Mucosa of rectum (tissue), 2 donors: ENCODE measurements at regions not wholly inside any gene's neighbourhood (a gene's known extent, or its start where the extent isn't known, plus 50 kb on each side); places are given as distances from the start of the nearest gene placed in this dataset.

ENCODE experiments used
- H3K27ac ChIP-seq, 2 donors: one replicate each; pipeline ENCODE4 v1.7.0; 2013; ENCODE audit warnings: inconsistent platforms in 2 of 2, low read depth in 2 of 2, low read length in 2 of 2
- H3K27me3 ChIP-seq, 2 donors: one replicate each; pipeline ENCODE4 v1.7.0; 2013; ENCODE audit warnings: low read length in 2 of 2; ENCODE audit not compliant: control insufficient read depth in 2 of 2, insufficient read depth in 2 of 2
- H3K36me3 ChIP-seq, 2 donors: one replicate each; pipeline ENCODE4 v1.7.0; 2013; ENCODE audit warnings: low read length in 2 of 2; ENCODE audit not compliant: control insufficient read depth in 2 of 2, insufficient read depth in 2 of 2
- H3K4me1 ChIP-seq, 2 donors: one replicate each; pipeline ENCODE4 v1.7.0; 2013; ENCODE audit warnings: low read length in 2 of 2, mild to moderate bottlenecking in 1 of 2; ENCODE audit not compliant: control insufficient read depth in 2 of 2, insufficient read depth in 2 of 2
- H3K4me3 ChIP-seq, 2 donors: one replicate each; pipeline ENCODE4 v1.7.0; 2013; ENCODE audit warnings: low read length in 2 of 2
- H3K9ac ChIP-seq, 2 donors: one replicate each; pipeline ENCODE4 v1.7.0; 2013; ENCODE audit warnings: low read length in 2 of 2, low read depth in 1 of 2, mild to moderate bottlenecking in 1 of 2
- H3K9me3 ChIP-seq, 2 donors: one replicate each; pipeline ENCODE4 v1.7.0; 2013; ENCODE audit warnings: low read length in 2 of 2; ENCODE audit not compliant: control insufficient read depth in 2 of 2
- donor health status: healthy.
- donor health status: Normal muscosa, but diverticular disease.

DNA sequence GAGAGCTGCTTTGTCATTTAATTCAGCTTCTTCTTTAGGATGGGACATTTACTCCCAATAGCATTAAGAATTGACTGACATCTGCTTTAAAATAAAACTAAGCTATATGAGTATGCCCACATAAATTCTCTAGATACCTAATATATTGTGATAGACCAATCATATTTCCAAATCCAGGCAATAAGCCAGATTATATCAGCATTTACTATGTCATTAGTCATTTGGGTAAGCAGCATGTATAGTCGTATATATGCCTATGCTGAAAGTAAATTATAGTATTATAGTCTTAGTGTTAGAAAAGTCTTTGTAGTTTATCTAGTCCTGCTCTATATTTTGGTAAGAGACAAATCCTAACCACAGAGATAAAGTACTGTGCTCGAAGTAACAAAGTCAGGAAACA lies 958.1 kb downstream of the KCNJ2 start:
- no peaks in the 10 kb centered on the region for H3K9me3 ChIP-seq
- H3K4me3 ChIP-seq = no peak overlapping the region
- H3K36me3 ChIP-seq = no peaks in the 10 kb centered on the region
- no peaks in the 10 kb centered on the region for H3K4me1 ChIP-seq
- H3K27ac ChIP-seq = no peak overlapping the region
- H3K9ac ChIP-seq = no peak overlapping the region
- H3K27me3 ChIP-seq = no peaks in the 10 kb centered on the region

DNA sequence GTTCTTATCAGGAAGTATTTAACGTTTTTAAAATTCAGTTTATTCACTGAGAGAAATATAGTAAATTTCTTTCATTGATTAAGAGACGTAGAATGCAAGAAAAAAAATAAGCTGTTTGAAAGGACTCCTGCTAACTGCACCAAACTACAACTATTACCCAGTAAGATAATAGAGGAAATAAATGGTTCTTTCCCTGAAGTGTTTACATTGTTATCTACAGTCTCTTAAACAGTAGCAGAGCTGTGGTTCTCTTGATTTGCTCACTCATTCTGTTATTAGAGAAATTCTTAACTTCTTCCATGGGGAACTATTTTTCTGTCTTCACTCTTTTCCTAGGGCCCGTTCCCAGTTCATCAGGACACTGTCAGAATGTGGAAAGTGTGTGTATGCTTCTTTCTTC lies 973.0 kb downstream of the KCNJ2 start:
- H3K9ac ChIP-seq = no peak overlapping the region
- no peak overlapping the region for H3K4me3 ChIP-seq
- H3K27ac ChIP-seq = no peak overlapping the region
- H3K4me1 ChIP-seq = no peaks in the 10 kb centered on the region
- no peaks in the 10 kb centered on the region for H3K27me3 ChIP-seq
- no peaks in the 10 kb centered on the region for H3K36me3 ChIP-seq
- H3K9me3 ChIP-seq = no peaks in the 10 kb centered on the region

DNA sequence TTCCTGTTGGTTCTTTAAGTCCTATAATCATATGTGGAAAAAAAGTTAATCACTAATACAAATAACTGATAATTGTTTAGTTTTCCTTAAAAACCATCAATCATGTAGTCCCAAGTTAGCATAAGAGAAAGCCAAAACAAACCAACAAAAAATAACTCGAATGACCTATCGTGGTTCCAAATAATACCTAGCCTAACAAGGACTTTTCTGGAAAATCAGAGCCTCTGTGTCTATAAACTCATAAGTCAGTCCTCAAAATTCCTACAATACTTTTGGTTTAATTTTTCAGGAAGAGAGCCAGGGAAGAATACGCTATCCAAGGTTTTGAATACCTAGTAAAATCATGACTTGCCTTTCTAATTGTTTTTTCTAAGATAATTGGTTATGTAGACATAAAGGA lies 975.3 kb upstream of the SOX9 start:
- Histone ChIP-seq H3K4me3 (no peak overlapping the region), H3K9me3 (no peaks in the 10 kb centered on the region), H3K36me3 (no peaks in the 10 kb centered on the region)

DNA sequence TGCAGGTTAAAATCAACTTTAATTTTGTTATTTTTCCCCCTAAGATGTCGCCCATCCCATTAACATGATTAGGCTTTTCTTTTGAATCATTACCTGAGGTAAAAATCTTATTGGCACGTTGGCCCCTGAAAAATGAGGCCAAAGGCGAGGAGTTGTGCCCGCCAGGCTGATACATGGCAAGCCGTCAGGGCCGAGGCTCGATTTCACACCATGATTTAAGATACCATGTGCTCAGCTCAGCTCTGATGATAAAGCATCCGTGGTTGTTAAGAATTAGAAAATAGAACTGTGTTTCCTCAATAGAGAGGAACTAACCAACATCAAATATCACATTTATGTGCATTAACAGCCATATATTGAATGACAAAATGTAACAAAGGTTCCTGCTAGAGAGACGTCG lies 972.9 kb upstream of the SOX9 start:
- H3K27ac ChIP-seq = no peak overlapping the region
- no peaks in the 10 kb centered on the region for H3K9me3 ChIP-seq
- no peak overlapping the region for H3K9ac ChIP-seq
- no peaks in the 10 kb centered on the region for H3K36me3 ChIP-seq
- no peaks in the 10 kb centered on the region for H3K27me3 ChIP-seq
- no peak overlapping the region for H3K4me3 ChIP-seq
- no peaks in the 10 kb centered on the region for H3K4me1 ChIP-seq

More for the DNA sequence above, 975.3 kb upstream of the SOX9 start:
- no peaks in the 10 kb centered on the region for H3K4me1 ChIP-seq
- no peaks in the 10 kb centered on the region for H3K27me3 ChIP-seq
- no peak overlapping the region for H3K9ac ChIP-seq
- H3K27ac ChIP-seq = no peak overlapping the region

DNA sequence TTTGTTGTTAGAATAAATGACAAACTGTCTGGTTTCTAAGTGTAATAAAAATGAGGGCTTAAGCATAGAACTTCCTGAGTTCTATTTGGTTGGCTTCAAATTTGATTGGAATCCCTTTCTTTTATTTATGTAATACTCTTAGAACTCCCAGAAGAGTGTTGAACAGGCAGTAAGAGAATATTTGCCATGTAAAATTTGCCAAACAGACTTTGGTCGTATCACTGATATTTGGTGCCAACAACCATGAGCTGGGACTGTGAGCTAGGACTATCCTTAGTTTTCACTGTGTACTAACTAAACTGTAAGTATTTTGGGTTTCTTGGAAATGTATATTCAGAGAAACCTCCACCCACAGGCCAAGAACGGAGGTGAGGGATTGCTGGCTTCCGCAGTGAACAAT lies 971.2 kb upstream of the SOX9 start:
- Histone ChIP-seq H3K4me1 (no peaks in the 10 kb centered on the region), H3K9ac (no peak overlapping the region), H3K27ac (no peak overlapping the region), H3K36me3 (no peaks in the 10 kb centered on the region), H3K27me3 (no peaks in the 10 kb centered on the region), H3K9me3 (no peaks in the 10 kb centered on the region), H3K4me3 (no peak overlapping the region)

DNA sequence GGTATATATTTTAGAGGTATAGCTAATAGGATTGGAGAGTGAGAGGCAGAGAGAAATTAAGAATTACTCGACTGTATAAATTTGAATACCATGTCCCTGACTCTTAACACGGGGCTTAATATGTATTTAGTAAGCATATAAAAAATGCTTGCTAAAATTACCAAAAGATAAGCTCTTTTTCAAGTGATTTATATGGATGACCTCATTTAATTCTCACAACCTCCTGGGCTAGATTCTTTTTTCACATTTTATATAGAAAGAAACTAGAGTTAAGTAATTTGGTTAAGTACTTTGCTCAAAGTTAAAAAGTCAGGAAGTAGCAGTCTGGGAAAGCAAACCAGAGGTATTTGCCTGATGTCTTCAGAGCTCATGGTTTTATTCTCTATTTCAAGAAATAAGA lies 963.5 kb upstream of the SOX9 start:
- Histone ChIP-seq H3K9ac (no peak overlapping the region), H3K36me3 (no peaks in the 10 kb centered on the region), H3K27me3 (no peaks in the 10 kb centered on the region), H3K9me3 (no peaks in the 10 kb centered on the region), H3K4me1 (no peaks in the 10 kb centered on the region), H3K27ac (no peak overlapping the region), H3K4me3 (no peak overlapping the region)

DNA sequence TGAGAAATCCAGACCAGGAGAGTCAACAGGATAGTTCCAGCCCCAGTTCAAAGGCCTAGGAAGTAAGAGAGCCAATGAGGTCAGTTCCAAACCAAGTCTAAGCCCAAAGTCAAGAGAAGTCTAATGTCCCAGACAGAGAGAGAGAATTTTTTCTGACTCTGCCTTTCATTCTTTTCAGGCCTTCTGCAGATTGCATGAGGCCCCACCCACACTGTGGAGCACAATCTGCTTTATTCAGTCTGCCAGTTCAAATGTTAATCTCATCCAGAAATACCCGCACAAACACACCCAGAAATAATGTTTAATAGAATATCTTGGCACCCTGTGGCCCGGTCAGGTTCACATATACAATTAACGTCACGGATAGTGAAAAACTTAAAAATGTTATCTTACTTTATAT lies 962.4 kb upstream of the SOX9 start:
- Histone ChIP-seq H3K9ac (no peak overlapping the region), H3K27ac (no peak overlapping the region)

DNA sequence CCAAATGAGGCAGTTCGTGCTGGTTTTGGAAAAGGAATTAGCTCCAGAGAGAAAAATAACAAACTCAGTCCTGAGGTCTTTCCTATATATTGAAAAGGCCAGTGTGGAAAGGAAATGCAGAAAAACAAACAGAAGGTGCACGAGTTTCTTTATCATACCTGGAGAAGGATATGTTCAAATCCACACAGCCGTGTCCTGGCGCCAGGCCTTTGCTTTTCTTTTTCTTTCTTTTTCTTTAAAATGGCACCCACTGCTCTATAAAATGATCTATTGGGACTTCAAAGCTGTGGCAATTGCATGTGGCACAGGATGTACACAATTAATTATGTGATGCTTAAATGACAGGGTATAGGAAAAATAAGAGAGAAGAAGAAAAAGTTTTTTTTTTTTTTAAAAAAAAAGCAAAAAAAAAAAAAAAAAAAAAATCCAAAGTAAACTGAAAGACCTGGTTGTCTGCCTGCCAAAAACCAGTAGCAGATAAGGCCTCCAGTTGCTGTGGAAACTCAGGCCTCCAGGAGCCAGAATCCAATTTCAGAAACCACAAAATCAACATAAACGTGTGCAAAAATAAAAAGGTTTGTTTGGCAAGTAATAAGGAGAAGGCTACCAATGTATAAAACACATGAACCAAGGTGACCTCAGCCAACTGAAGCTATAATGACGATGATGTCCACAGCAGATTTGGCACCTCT lies 957.6 kb upstream of the SOX9 start:
- H3K27ac ChIP-seq = no peak overlapping the region
- peaks cover 3% of the 10 kb centered on the region in 2 donors for H3K27me3 ChIP-seq
- H3K4me1 ChIP-seq = peaks cover 0 to 2% of the 10 kb centered on the region in 2 donors
- H3K9ac ChIP-seq = no peak overlapping the region
- no peak overlapping the region for H3K4me3 ChIP-seq
- no peaks in the 10 kb centered on the region for H3K36me3 ChIP-seq
- H3K9me3 ChIP-seq = no peaks in the 10 kb centered on the region

More for the DNA sequence above, 962.4 kb upstream of the SOX9 start:
- no peak overlapping the region for H3K4me3 ChIP-seq
- H3K4me1 ChIP-seq = no peaks in the 10 kb centered on the region
- H3K36me3 ChIP-seq = no peaks in the 10 kb centered on the region
- H3K9me3 ChIP-seq = no peaks in the 10 kb centered on the region
- no peaks in the 10 kb centered on the region for H3K27me3 ChIP-seq

DNA sequence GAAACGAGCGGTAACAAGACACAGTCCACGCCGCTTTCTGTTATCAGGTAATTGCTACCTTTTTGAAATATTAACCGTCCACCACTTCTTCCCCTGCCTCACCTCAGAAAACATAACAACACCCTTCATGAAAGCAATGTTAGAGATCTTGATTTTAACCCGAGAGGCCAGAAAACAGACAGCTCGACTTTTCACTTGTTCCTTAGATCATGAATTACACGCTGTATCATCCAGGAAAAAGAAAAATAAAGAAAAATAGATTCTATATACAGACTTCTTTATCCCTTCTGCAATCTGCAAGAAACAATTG lies 957.1 kb upstream of the SOX9 start:
- H3K9me3 ChIP-seq = no peaks in the 10 kb centered on the region
- H3K4me3 ChIP-seq = no peak overlapping the region
- no peak overlapping the region for H3K9ac ChIP-seq
- peaks cover 3% of the 10 kb centered on the region in 2 donors for H3K27me3 ChIP-seq
- H3K27ac ChIP-seq = no peak overlapping the region
- H3K4me1 ChIP-seq = peaks cover 0 to 2% of the 10 kb centered on the region in 2 donors
- H3K36me3 ChIP-seq = no peaks in the 10 kb centered on the region

DNA sequence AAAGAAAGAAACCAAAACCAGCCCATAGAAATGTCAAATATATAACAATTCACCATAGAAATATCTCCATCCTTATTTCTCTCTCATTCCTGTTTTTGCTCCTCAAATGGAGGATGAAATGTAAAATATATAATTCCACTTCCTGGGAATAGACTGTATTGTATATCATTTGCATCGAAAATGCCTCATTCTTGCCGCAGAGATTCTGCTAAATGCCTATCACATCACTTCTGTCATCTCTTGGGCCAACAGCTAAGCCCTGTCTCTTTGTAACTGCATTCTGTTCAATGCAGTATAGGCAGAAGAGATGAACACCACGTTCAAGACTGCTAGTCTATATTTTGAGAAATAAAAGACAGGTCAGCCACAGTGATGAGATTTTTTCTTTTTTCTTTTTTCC lies 956.3 kb upstream of the SOX9 start:
- peaks cover 3% of the 10 kb centered on the region in 2 donors for H3K27me3 ChIP-seq
- H3K9ac ChIP-seq = no peak overlapping the region
- H3K9me3 ChIP-seq = no peaks in the 10 kb centered on the region
- H3K4me3 ChIP-seq = no peak overlapping the region
- H3K4me1 ChIP-seq = peaks cover 0 to 2% of the 10 kb centered on the region in 2 donors
- H3K36me3 ChIP-seq = no peaks in the 10 kb centered on the region
- no peak overlapping the region for H3K27ac ChIP-seq

DNA sequence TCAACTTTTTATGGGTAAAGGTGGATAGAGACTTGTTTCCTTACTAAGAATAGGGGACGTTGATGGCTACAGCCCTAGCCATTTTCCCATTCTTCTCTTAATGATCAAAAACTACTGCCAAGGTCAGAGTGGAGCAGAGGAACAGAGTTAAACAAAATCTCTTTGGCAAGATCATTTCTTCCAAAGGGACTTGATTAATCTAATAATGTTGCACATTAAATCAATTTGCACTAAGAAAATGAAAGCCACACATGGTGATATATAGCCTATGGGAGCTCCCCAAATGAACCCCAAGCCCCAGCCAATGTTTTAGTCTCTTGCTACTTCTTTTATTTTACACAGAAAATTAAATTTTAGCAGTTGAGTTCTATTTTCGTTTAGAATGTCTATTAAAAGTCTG lies 954.5 kb upstream of the SOX9 start:
- H3K9me3 ChIP-seq = no peaks in the 10 kb centered on the region

More for the DNA sequence above, 954.5 kb upstream of the SOX9 start:
- Histone ChIP-seq H3K9ac (no peak overlapping the region), H3K27ac (no peak overlapping the region), H3K36me3 (no peaks in the 10 kb centered on the region), H3K27me3 (peaks cover 3% of the 10 kb centered on the region in 2 donors), H3K4me3 (no peak overlapping the region), H3K4me1 (peaks cover 0 to 2% of the 10 kb centered on the region in 2 donors)
